GM21717 (cell line): ENCODE measurements at regions not wholly inside any gene's neighbourhood (a gene's known extent, or its start where the extent isn't known, plus 50 kb on each side); places are given as distances from the start of the nearest gene placed in this dataset.

Source experiments
- ATAC-seq: cut with Tn5 transposase; IDR thresholded peaks from one replicate; pipeline ENCODE4 v1.9.1; 2021; ENCODE audit warnings: mild to moderate bottlenecking, moderate library complexity; ENCODE audit not compliant: unreplicated experiment

- ATAC-seq: no peak
Observed at GRCh38 chr3:147046916-147047315, 359.4 kb downstream of the ZIC4 start.

- ATAC-seq: no peak
Observed at GRCh38 chr3:147038481-147038880, 367.9 kb downstream of the ZIC4 start.

GRCh38 chr3:147034359-147034758, 372.0 kb downstream of the ZIC4 start:
- no peak for ATAC-seq

GRCh38 chr3:147030274-147030673, 376.1 kb downstream of the ZIC4 start:
- ATAC-seq: no peak

GRCh38 chr3:147015334-147015733, 391.0 kb downstream of the ZIC4 start:
- no peak for ATAC-seq

GRCh38 chr3:147008886-147009285, 397.5 kb downstream of the ZIC4 start:
- ATAC-seq: no peak

GRCh38 chr3:147008458-147008857, 397.9 kb downstream of the ZIC4 start:
- no peak for ATAC-seq

- ATAC-seq: no peak
Observed at GRCh38 chr3:147007736-147008245, 398.6 kb downstream of the ZIC4 start.

GRCh38 chr3:147002721-147003120, 397.6 kb upstream of the PLSCR5 start:
- ATAC-seq: no peak

- no peak for ATAC-seq
Observed at GRCh38 chr3:147000274-147000673, 395.1 kb upstream of the PLSCR5 start.

GRCh38 chr3:146991907-146992306, 386.8 kb upstream of the PLSCR5 start:
- ATAC-seq: no peak

GRCh38 chr3:146975476-146975875, 370.3 kb upstream of the PLSCR5 start:
- no peak for ATAC-seq

GRCh38 chr3:146975032-146975431, 369.9 kb upstream of the PLSCR5 start:
- ATAC-seq: no peak

- ATAC-seq: no peak
Observed at GRCh38 chr3:146974001-146974400, 368.9 kb upstream of the PLSCR5 start.

GRCh38 chr3:146972726-146973125, 367.6 kb upstream of the PLSCR5 start:
- ATAC-seq: no peak

GRCh38 chr3:146970236-146970635, 365.1 kb upstream of the PLSCR5 start:
- ATAC-seq: no peak

- ATAC-seq: no peak
Observed at GRCh38 chr3:146969356-146969755, 364.2 kb upstream of the PLSCR5 start.

- ATAC-seq: no peak
Observed at GRCh38 chr3:146968204-146968651, 363.1 kb upstream of the PLSCR5 start.

- ATAC-seq: no peak
Observed at GRCh38 chr3:146967783-146968182, 362.6 kb upstream of the PLSCR5 start.

- ATAC-seq: no peak
Observed at GRCh38 chr3:146966124-146966523, 361.0 kb upstream of the PLSCR5 start.

GRCh38 chr3:146953511-146953981, 348.4 kb upstream of the PLSCR5 start:
- ATAC-seq: no peak

- no peak for ATAC-seq
Observed at GRCh38 chr3:146948985-146949384, 343.8 kb upstream of the PLSCR5 start.

- ATAC-seq: no peak
Observed at GRCh38 chr3:146948186-146948585, 343.0 kb upstream of the PLSCR5 start.
